IPS DF 4.7 (cell line): ENCODE measurements at regions not wholly inside any gene's neighbourhood (a gene's known extent, or its start where the extent isn't known, plus 50 kb on each side); places are given as distances from the start of the nearest gene placed in this dataset.
"Not testable (repeated sequence)": the region's sequence is repeated elsewhere in the genome, so short reads cannot be mapped to it uniquely, and the experiment has no call there.

ENCODE experiments used
- DNase-seq: peaks from one replicate; pipeline ENCODE4 v3.0.0-alpha.2; 2013; ENCODE audit warnings: low spot score; ENCODE audit errors: extremely low read depth

DNA sequence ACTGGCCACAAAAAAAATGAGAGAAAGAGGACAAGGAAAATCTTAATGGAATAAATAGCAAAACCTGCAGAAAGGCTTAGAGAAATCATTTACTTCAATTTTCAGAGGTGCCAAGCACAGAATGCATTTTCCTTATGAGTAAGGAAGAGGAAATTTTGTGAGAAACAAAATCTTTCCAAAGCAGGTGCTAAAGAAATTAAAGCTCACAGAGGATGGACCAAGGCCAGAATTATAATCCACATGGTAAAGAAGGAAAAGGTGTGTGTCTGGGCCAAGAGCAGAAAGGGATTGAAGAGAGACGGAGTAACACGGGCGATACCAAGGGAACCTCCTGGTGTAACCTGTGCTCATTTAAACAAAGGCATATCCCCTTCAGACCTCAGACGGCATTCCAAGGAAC, 340.0 kb upstream of the NFIA start:
- no peak for DNase-seq

DNA sequence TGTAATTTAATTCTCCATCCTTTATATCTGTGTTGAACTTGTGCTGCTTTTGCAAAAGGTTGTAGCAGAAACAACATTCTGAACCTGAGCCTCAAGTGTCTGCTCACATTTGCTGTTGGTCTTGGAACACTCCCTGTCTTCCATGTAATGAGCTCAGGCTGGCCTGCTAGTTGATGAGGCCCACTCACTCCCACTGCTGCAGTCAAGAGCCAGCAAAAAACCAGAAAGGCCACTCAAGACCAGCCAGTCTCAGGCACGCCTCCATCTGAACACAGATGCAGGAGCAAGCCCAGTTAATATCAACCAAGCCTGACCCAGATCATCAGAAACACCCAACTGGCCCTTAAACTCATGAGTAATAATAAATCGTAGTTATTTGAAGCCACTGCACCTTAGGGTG, 342.2 kb upstream of the NFIA start:
- no peak for DNase-seq

DNA sequence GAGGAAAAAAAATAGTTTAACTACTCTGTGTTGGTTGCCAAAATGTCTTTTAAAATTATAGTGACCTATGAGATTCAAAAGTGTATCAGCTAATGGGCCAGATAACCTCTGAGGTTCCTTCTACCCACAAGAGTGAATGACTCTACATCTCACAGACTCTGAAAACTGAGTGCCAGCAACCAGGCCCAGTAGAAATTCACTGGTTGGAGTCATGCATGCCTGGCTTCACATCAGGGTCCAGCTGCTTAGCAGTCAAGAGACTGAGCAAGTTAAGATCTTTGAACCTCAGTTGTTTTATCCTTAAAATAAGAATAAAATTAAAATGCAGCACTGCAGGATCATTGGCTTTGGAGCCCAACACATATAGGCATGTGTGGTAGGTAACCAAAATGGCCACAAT, 342.6 kb upstream of the NFIA start:
- DNase-seq, result no peak

DNA sequence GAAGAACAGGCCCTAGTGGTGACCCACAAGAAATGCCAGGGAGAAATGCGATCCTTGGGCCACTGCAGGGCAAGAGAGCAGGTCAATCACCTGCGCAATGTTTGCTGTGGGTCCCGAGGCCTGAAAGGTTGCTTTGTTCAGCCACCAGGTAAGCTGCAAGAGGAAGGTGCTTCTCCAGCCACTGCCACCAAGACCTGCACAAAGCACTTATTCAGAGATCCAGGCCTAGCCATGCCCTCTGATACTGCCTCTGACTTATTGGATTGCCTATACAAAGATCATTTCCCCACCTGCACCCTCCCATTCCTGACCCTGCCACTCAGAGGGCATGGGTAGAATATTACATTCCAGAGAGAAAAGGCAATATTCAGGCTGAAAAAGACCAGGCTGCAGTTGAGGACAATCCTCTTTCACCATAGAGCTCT, 349.4 kb upstream of the NFIA start:
- DNase-seq, result no peak

DNA sequence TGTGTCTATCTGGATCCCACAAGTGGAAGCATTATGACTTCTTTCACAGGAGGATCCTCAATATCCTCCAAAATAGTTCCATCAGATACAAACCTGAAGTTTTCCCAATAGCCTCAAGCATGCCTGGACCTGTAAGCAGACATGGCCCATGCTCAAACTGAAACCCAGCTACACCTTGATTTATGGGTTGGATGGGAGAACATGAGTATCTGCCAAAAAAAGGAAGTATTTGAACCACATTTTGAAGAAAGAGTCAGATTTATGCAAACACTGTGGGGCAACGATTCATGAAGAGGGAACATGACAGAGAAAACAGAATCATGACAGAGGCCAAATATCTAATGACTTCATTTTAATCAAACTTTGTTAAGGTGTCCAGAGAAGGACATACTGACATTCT, 351.0 kb upstream of the NFIA start:
- DNase-seq, result no peak

DNA sequence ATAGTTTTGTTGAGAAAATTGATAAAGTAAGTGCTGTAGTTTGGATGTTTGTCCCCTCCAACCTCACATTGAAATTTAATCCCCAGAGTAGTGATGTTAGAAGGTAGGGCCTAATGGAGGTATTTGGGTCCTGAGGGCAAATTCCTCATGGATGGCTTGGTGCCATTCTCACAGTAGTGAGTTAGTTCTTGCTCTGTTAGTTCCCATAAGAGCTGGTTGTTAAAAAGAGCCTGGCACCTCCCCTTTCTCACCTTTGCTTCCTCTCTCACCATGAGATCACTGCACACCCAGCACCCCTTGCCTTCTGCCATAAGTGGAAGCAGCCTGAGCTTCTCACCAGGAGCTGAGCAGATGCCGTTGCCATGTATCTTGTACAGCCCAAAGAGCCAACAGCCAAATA, 354.8 kb upstream of the NFIA start:
- DNase-seq, result no peak

DNA sequence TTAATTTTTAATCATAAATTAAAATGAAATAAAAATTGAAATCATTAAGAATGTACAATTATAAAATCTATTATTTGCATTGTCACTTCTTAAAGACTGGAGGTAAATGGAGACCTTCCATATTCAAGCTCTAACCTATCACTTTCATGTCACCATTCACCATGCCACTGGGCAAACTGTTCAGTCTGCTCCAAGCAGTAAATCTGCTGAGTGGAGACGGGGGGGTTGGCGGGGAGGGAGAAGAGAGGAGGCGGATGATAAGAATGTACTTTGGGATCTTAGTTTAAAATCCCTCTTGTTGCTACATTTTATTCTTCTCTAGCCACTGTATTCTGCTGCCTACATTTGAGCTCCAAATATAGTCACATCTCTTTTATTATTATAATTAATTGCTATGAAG, 365.9 kb upstream of the NFIA start:
- no peak for DNase-seq

DNA sequence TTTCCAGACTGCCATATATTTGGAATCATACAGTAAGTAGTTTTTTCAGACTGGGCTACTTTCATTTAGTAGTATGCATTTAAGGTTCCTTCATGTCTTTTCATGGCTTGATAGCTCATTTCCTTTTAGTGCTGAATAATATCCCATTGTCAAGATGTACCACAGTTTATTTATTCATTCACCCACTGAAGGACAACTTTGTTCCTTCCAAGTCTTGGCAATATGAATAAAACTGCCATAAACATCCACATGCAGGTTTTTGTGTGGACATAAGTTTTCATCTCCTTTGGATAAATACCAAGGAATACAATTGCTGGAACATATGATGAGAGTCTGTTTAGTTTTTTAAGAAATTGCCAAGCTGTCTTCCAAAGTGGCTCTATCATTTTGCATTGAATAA, 366.4 kb upstream of the NFIA start:
- DNase-seq, result no peak

DNA sequence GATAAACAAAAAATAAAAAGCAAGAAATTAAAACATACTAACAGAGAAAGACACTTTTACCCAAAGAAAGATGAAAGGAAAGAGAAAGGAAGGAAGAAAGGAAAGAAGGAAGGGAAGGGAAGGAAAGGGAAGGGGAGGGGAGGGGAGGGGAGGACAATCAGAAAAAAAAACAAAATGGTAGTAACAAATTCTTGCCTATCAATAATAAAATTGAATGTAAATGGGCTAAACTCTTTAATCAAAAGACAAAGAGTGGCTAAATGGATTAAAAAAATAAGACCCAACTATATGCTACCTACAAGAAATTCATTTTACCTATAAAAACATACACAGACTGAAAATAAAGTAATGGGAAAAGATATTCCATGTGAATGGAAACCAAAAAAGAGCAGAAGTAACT, 372.9 kb upstream of the NFIA start:
- DNase-seq, result no peak

DNA sequence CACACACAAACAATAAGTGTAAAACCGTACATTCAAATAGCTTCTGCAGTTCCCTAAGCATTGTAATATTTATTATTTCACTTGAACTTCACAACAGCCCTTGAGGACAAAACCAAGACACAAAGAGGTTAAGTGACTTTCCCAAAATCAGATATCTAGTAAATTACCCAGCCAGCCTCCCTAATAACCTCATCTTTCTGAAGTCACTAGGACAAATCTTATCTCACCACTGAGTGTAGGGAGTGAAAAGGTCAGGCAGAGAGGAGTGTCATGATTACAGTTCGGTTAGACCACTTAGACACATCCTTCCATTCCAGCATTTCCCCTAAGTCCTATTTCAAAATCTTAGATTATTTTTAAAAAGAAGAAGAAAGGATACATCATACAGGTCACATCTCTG, 377.3 kb upstream of the NFIA start:
- DNase-seq, result no peak

DNA sequence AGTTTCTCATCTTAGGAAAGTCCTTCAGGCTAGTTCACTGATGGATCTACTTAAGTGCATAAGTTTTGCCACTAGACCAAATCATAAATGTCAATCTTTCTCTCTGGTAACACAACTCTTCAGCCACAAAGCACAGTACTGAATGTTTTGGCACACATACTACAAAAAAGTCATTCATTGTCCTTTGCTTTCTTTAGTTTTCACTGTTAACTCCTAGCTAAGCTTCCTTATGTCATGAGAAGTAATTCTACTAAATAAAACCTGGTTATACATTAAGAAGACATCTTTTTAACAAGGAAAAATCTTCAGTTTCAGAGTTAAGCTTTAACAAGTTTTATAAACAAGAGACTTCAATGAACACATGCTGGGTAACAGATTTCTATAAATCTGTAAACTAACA, 379.2 kb upstream of the NFIA start:
- no peak for DNase-seq

DNA sequence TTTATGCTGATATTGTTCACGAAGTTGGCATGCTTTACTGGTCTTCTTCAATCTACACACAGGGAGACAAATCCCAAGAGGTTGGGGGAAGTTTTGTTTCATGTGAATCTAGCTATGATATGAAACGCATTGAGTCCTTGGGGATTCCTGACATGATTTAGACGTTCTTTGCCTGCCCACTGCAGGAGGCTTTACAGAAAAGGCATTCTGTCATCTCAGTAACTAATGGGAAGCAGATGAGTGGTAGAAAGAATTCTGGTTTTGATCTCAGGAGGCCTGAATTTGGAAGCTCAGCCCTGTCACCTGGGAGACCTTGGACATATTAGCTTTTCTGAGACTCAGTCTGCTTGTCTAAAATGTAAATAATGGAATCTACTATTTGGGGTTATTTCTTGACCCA, 383.0 kb upstream of the NFIA start:
- no peak for DNase-seq

DNA sequence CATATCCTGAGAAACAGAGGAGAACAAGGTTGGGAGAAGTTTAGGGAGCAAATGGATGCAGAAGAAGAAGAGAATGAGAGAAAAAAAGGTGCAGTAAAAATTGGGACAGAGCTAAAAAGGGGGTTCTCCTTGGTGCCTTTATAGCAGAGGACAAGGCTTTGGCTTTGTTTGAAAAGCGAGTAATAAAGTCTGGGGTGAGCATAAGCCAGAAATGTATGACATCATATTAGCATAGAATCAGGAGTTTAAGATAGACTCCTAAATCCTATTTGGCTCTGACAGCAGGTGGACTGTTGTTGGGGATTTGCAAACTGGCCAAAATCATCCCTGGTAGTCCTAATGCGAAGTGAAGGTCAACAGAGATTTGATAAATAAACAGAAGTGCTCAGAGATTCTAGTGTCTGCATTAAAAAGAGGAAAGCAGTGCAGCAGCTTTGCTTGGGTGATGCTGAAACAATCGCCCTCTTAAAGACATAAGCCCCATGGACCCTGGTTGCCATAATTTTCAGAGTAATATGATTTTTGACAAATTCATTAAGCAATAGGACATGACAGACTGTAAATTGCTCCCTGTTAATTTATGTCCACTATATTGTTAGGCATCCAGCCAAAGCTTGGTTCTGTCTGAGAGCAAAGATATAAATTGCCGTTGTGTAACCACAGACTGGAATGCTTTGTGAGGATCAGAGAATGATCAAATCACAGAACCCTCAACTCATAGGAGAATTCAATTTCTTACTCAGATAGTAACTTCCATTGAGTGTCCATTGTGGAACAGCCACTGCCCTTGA, 385.0 kb upstream of the NFIA start:
- no peak for DNase-seq

DNA sequence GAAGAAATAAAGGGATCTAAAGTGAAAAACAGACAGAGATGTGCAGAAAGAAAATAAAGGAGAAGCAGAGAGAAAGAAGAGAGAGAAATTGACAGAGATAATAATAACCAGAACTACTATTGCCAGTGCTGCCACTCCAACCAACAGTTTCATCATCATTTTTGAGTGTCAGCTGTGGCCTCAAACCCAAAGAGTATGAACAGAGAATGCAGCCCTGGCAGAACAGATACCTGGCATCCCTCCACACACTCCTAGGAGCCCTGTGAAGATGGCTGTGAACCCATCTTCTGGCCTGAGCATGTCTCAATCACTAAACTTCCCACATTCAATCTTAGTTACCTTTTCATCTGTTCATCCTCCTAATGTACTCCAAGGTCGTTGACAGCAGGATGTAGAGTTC, 385.8 kb upstream of the NFIA start:
- DNase-seq, result no peak

DNA sequence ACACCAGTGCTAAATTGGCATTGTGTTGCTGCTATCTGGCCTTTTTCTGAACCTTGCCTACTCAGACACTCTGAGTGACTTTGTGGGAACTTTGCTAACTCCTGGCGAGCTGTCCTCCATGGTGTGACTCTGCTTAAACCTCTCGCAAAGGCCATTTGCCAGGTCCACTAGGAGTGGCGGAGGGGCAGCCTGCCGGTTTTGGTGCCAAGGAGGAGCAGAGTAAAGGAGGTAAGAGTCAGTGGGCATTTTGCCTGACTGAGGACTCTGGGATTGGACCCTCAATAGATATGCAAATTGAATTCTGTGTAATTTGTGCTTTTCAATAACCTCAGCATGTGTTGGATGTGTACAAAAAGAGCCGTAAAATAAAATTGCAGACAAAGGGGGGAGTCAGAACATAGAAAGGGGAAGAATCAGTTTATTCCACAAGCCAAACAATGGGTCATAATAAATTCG, 386.6 kb upstream of the NFIA start:
- no peak for DNase-seq

DNA sequence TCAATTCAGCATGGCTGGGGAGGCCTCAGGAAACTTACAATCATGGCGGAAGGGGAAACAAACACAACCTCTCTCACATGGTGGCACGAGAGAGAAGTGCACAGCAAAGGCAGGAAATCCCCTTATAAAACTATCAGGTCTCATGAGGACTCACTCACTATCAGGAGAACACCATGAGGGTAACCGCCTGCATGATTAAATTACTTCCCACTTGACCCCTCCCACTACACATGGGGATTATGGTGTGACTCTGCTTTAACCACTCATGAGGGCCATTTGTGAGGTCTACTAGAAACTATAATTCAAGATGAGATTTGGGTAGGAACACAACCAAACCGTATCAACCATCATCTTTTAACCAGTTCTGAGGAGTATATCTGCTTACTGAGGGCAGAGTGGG, 387.4 kb upstream of the NFIA start:
- no peak for DNase-seq

DNA sequence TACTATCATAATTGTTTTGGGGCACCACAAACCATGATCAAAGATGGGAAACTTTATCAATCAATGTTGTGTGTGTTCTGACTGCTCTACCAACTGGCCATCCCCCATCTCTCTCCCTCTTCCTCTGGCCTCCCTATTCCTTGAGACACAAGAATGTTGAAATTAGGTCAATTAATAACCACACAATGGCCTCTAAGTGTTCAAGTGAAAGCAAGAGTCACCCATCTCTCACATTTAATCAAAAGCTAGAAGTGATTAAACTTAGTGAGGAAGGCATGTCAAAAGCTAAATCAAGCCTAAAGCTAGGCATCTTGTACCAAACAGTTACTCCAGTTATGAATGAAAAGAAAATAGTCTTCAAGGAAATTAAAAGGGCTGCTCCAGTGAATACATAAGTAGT, 390.3 kb upstream of the NFIA start:
- no peak for DNase-seq

DNA sequence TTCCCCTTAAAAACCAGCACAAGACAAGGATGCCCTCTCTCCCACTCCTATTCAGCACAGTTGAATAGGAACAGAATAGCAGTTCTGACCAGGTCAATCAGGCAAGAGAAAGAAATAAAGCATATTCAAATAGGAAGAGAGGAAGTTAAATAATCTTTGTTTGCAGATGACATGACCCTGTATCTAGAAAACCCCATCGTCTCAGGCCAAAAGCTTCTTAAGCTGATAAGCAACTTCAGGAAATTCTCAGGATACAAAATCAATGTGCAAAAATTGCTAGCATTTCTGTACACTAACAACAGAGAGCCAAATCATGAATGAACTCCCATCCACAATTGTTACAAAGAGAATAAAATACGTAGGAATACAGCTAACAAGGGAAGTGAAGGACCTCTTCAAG, 394.1 kb upstream of the NFIA start:
- DNase-seq, result not testable (repeated sequence)

DNA sequence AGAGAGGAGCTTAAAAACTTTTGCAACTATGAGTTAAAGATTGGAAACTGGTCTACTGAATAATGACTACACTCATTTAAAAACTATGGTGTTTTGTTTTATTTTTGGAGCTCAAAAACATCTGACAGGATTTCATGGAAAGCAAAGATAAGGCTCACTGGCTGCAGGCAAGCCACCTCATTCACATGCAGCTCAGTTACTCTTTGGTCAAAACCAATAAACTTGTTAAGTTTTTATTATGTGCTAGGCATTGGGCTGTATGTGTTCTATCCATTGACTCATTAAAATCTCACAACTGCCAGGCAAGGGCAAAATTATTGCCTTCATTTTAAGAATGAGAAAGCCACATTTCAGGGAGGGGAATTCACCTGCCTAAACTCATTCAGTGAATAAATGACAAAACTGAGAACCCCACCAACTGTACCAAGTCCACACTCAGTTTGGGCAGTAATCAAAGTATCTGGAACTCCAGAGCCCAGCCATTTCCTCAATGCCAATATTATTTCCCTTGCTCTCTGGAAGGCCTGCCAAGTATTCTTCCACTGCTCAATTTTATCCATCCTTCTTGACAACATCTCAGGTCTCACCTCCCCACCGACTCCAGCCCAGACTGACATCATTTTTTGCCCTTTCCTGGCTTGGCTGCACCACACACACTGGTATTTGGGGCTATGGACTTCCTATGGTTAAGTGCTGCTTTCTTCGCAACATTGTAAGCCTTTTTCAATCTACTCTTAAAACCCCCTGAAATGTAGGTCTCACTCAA, 401.1 kb upstream of the NFIA start:
- DNase-seq, result no peak

DNA sequence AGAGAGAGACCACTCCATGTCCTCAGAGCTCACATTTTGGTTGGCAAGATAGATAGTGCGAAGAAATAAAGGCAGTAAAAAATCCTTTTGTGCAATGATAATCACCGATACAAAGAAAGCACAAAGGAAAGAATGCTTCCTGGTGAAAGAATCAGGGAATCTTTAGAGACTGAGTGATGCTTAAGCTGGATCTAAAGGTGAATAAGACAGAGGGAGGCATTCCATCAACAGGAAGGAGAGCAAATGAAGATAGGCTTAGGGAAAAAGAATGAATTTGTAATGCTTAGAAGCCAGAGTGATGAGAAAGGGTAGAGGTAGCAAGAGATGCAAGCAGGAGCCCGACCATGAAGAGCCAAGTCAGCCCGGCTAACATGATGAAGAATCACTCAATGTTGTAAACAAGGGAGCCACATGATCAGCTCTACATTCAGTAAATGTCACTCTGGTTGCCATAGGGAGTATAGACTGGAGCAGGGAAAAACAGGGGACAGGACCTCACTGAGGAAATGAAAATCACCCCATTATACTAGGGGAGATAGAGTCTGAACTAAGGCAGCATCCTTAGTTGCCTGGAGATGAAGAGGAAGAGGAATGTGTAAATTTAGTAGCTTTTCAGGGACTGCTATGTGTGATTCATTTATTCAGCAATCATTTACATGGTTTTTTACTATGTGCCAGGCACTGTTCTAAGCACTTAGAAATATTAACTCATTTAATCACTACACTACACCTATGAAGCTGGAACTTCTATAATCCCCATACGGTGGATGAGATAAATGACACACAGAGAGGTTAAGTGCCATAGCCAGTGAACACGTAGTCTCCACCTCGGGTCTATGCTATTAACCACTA, 402.6 kb upstream of the NFIA start:
- no peak for DNase-seq

DNA sequence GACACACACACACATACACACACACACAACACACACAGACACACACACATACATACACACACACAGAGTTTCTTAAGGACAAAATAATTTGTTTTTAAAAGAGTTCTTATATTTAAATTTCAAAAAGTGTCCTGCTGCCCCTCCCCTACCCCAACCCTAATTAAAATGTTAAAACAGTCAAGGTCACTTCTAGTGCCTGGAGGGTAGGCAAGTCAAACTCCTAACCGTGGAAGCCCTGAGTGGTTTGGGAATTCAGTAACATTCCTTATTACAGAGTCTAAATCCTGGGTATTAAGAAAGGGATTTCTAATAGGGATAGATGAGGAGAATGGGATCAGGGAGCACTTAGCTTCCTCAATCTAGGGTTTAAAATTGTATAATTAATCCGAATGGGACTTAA, 403.6 kb upstream of the NFIA start:
- DNase-seq, result no peak

DNA sequence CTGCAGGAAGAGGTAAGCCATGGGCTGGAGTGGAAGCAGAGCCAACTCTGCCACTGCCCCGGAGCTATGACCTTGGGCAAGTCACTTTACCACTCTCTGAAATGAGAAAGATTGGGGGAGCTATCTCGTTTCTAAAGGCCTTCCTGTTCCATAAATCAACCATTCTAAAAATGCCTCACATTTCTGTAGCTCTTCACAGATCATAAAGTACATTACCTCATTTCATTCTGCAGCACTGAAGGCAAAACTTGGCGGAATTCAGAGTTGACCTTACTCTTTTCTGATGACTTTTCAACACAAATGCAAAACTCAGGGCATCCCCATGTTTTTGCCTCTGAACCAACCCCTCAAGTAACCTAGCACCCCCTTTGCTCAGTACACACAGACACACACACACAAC, 404.0 kb upstream of the NFIA start:
- no peak for DNase-seq
